ENCODE measurements at regions not wholly inside any gene's neighbourhood (a gene's known extent, or its start where the extent isn't known, plus 50 kb on each side); places are given as distances from the start of the nearest gene placed in this dataset.

DNA sequence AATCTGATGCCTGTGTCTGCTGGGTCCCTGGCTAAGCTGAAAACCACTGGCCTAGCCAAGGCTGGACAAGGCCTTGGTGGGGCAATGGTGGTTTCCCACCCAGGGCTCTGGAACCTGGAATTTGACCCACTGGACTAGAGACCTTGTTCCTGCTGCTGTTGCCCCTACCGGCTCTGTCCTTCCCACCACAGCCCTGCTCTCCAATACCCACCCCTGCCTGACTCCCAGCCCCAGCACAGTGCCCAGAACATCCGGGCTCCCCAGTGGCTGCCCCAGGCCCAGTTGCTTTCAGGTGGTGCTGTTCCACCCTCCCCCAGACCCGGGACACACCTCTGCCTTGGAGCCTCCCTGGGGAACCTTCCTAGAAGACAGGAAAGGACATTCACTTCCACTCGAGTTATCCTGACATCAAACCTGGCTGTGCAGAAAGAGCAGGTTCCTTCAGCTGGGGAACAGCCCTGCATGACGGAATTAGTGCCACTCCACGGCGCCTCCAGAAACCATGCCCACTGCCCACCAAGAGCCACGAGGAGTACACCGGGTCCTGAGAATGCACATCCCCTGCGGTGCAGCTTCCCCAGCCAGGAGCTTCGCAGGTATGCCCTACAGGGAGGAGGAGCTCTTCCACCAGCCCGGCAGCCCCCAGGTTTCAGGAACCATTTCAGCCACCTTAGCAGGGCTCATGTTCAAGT is 152.8 kb downstream of the OAT start:
- DNase-seq = no peak

DNA sequence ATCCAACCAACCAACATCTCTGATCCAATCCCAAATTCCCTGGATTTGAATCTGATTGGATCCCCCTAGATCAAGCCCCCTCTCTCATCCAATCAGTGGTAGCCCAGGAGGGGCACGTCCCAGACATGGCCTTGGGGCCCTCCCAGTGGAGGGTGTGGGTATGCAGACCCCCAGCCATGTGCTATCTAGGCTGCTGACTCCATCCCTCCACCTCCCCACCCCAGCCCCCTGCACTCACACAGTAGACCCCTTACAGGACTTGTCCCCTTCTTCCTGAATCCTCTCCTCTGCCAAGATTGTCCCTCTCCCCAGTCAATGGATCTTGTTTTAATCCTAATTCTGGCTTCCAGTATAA is 153.4 kb downstream of the OAT start:
- no peak for DNase-seq

DNA sequence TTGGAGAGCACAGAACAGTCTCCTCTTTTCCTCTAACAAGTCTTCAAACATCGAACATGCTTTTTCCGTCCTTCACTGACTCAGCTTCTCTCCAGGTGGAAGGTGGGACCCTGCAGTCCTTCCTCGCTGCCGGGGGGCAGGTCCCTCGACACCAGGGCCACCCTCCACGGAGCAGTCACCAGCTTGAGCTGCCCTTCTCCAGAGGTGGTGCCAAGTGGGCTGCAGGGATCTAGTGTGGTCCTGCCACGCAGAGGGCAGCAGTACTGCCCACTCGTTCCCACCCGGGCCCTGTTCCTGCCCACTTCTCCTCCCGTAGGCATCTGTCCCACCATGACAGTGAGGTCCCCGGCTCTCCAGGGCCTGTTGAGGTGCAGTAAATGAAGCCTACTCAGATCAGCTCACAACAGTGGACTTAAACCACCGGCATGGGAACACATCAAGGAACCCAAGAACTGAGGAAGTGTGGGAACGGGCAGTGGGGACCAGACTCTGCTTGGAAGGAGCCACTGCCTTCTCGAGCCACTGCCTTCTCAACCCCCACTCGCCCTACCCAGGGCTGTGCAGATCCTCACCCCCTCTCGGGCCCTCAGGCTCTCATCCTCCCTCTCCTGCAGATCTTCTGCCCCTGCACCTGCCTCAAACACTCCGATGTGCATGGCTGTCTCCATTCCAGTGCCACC is 153.9 kb downstream of the OAT start:
- no peak for DNase-seq

DNA sequence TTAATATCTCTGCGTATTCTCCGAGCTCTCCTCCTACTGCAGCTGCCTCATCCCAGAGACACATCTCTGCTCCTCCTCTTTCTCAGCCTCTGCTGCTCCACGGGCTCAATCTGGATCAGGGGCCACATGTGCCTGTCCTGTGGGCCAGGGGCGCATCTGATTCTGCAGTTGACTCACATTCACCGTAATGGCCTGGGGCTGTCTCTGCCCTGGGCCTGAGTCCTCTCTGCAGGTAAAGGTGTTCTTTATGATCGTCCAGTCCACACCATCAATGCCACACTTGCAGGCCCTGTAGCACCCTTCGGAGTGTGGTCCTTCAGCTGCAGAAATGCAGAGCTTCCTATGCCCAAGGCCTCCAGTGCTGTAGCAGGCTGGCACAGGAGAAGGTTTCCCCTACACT is 154.5 kb downstream of the OAT start:
- DNase-seq = no peak

DNA sequence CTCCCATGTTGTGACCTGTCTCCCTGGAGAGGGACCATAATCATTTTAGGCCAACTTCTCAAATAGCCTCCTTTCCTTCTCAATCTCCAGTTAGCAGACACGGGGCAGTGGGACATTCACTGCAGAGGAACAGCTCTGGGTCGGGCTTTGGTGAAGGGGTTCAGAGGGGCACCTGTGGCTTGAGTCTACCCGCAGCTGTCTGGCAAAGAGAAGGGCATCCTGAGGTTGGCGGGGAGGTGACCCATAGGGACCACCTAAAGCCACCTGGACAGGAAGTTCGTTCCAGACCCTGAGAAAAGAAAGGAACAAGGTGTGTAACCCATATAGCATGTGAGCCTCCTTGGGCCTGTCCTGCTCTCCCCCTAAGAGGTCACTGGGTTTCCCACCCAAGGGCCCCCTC is 155.0 kb downstream of the OAT start:
- no peak for DNase-seq

DNA sequence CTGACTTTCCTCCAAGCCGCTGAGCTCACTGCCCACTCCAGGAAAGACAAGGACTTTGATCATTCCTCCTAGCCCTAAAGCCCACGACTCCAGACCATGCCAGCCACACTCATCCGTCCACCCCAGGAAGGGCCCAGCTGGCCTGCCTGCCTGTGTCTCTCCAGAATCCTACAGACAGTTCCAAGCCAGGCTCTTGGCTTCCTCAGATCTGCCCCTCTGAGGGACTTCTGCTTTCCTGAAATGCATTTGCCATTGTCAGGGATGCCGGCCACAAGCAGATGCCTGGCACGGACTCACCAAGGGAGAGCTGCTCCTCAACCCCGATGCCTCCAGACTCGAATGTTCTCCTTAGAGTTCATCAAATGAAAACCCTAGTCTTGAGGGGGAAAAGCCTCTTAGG is 155.8 kb downstream of the OAT start:
- DNase-seq = no peak

DNA sequence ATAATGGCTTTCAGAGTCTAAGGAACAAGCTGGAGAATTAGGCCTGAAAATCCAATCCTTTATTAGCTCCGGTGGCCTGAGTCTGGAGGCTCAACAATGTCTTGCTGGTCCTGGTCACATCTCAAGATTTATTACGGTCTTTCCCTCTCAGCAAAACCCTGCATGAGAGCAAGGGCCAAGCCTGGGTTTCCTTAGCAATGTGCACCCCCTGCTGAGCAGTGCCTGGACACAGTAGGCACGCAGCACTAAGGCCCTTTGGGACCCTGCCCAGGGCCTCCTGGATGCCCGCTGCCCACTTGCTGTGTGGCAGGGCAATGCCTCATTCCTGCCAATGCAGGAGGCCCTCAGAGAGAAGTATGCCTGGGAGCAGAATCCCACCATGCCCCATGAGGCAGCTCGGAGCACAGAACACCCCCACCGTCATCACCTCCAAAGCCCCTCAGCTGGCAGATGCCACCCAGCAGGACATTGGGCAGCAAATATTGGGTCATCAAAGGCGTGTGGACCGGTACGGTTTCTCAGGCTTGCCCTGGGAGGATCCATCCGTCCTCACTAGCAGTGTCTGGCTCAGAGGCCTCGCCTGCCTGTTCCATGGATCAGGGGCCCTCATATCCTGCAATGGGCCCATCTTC is 156.4 kb downstream of the OAT start:
- no peak for DNase-seq

DNA sequence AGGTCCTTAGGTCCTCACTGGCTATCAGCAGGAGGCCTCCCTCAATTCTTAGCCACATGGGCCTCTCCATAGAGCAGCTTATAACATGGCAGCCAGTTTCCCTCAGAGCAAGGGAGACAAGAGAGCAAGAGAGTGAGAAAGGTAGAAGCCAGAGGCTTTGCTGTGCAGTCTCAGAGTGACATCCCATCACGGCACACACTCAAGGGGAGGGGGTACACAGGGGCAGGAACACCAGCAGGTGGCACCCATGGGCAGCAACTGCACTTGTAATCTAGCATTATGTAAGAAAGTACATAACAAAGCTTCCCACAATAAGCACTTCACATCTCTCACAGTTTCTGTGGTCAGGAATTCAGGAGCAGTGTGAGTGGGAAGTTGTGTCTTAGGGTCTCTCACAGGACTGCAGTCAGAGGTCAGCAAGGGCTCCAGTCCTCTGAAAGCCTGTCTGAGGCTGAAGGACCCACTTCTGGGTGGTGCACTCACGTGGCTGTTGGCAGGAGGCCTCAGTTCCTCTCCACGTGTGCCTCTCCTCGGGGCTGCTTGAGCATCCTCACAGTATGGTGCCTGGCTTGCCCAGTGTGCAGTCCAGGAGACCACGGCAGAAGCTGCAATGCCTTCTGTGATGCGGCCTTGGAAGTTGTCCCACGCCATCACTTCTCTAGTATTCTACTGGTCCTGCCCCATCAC is 159.4 kb downstream of the OAT start:
- no peak for DNase-seq

DNA sequence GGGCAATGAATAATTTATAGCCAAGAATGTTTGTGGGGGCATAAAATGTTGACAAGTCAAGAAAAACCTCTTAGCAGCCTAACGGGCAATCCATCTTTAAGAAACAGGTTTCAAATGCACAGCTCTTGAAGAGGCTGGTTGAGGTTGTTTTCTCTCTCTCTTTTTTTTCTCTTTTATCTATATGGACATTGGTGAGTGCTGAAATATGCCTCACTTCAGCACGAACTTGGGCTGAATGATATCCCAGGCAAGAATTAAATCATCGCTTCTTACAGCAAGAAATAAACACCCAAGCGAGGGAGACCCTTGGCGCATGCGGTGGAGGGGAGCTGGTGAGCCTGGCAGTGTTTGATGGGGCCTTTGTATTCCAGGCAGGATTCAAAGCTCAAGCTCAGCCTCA is 160.9 kb downstream of the OAT start:
- DNase-seq = no peak

DNA sequence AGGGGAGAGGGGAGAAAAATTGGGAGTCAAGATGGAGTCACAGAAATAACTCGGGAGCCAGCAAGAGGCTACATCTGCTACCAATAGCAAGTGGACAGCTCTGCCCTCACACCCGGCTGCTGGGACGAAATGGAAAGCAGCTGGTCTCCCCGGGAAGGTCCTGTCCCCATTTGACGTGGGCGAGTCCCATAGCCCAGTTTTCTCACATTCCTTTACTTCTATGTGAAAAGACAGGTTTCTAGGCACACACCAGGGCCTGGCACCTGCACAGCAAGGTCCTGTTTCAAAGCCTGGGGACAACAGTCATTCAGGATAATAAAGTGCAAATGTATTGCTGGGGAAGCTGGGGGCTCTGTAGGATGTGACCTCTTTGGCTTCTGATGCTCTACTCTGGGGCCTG is 162.6 kb downstream of the OAT start:
- DNase-seq = no peak

DNA sequence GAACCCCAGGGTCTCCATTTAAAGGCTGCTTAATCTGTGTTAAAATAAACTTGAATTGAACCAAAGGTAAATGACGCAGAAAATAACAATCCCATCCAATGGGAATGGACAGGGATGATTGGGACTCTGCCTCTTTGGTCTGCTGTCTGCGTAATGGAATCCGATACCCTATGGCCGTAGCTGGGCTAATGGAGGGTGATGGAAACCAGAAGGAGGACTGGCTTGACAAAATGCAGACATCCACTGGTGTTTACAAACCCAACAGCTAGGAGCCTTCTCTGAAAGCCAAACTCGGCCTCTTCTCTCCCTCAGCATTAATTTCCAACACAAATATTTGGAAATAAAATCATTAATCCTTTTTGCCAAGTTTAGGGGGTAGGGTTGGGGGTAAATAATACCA is 162.2 kb upstream of the CHST15 start:
- DNase-seq = no peak

DNA sequence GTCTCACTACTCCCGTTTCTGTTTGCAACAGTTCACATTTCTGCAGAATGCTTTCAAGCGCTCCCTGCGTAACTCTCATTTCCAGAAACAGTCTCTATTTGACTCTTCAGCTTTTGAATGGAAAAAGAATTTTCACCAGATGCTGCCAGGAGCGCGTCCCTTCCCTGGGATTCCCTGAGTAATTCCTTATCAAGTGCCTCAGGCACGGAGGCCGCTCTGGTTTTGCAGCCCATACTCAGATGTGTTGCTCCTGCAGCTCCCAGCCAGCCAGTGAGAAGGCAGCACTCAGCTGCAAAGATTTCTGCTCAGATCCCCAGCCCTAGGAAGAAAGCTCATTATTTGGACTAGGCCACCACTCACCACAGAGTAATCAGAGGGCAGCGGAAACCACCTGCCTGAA is 161.1 kb upstream of the CHST15 start:
- DNase-seq = no peak

DNA sequence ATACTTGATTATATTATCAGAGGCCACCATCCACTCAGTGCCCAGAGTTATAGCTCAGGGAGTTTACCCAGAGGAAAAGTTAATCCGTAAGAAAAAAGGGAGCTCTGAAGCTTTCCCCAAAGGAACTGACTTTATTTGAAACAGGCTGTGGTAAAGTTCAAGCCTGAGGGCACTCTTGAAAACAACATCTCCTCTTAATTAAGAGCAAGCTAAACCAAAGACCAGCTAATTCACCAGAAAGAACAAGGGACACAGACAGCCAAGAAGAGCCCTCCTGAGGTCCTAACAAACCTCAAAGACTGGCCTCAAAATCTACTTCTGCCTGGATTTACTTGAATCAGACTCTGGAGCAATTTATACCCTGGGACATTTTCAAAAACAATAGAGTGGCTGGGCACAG is 159.6 kb upstream of the CHST15 start:
- no peak for DNase-seq

DNA sequence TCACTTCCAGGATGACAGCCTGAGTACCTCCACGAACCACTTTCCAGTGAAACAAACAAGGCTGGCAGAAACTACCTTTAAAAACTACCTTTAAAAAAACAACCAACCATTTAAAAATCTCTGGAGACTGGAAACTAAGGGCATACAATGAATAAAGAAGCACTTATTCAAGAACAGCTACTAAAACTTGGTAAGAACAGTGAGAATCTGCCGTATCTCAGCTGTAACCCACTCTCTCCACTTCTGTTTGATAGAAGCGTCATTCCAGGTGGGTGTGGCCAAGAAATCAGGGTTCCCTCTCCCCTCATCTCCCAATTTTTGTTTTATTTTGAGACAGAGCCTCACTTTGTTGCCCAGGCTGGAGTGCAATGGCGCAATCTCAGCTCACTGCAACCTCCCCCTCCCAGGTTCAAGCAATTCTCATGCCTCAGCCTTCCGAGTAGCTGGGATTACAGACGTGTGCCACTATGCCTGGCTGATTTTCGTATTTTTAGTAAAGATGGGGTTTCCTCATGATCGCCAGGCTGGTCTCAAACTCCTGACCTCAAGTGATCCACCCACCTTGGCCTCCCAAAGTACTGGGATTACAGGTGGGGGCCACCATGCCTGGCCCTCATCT is 158.8 kb upstream of the CHST15 start:
- no peak for DNase-seq

DNA sequence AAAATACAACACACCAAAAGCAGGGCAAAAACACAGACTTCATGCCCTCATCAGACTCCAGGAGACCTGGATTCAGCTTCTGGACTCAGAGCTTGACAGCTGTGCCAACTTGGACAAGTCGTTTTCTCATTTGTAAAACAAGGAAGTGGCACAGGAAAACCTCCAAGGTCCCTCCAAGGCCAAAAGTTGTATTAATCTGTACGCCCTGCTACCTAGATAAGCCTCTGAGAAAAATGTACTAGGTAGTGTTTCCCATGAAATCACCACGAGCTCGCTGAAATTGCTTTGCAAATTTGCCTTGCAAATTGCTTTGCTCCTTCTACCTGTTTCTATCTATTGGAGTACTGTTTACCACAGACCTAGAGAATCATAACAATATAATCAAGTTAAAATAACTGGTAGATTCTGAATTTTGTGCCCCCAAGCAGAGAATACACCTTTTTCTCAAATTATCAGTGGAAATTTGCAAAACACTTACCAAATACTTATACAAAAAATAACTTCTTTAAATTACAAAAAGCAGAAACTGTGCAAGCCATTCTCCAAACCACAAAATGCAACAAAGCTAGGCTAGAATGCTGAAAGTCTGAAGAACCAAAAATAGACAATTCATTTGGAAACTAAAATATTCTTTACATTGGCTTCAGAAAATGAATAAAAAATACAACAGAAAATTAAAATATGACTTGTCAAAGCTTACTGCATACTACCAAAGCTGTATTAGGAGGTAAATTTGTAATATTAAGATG is 158.1 kb upstream of the CHST15 start:
- no peak for DNase-seq

DNA sequence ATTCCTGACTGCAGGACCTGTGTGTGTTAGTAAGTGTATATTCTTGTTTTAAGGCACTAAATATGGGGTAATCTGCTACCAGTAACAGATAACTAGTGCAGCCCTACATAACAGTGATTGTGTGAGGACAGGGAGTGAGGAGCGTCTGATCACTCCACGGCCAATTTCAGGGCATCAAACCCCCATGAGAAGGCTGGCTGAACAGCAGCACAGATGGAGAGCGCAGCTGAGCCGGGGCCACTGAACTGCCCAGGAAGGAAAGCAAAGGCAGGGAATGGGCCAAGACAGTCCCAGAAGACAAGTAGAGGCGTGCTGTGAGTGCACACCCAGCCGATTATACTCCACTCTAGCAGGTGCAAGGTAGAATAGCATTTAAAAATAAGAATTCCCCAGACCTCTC is 157.1 kb upstream of the CHST15 start:
- no peak for DNase-seq

DNA sequence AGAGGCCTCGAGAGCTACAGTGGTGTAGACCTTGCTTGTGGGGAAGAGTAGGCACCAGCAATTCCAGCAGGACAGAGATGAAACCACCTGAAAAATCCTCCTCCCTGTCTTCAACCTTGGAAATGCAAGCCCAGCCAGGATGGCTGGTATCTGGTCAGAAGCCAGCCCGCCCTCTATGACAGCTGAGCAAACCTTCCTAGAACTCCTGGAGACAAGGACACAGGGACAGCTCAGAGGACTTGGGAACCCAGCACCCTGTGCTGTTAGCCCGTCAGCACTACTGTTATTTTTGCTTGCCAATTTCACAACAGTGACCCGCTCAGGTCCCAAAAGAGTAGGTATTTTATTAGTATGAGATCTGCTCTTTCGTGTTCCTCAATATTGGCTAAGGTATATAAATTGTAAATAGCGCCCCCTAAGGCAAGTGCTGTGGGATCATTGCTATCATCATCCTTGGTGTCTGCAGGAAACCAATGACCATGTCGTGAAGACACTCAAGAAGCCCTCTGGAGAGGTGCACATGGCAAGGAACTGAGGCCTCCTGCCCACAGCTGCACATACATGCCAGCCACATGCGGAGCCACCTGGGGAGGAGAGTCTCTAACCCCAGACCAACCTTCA is 156.5 kb upstream of the CHST15 start:
- no peak for DNase-seq

DNA sequence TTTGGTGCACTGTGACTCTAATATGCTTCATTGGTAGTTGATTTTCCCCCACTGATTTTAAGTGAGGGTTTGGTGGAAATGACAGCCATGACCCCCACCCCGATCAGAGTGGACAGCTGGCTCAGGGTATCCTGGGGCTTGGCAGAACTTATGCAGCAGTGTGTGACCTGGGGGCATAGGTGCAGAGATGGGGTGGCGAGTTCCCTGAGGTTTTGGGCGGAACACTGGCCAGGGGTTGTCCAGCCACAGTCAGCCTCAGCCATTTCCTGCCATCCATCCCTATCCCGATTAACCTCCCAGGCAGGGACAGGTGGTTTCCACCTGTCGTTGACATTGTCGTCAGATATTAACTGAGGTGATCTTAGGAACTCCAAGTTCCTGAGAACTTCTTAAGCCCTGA is 155.8 kb upstream of the CHST15 start:
- no peak for DNase-seq

DNA sequence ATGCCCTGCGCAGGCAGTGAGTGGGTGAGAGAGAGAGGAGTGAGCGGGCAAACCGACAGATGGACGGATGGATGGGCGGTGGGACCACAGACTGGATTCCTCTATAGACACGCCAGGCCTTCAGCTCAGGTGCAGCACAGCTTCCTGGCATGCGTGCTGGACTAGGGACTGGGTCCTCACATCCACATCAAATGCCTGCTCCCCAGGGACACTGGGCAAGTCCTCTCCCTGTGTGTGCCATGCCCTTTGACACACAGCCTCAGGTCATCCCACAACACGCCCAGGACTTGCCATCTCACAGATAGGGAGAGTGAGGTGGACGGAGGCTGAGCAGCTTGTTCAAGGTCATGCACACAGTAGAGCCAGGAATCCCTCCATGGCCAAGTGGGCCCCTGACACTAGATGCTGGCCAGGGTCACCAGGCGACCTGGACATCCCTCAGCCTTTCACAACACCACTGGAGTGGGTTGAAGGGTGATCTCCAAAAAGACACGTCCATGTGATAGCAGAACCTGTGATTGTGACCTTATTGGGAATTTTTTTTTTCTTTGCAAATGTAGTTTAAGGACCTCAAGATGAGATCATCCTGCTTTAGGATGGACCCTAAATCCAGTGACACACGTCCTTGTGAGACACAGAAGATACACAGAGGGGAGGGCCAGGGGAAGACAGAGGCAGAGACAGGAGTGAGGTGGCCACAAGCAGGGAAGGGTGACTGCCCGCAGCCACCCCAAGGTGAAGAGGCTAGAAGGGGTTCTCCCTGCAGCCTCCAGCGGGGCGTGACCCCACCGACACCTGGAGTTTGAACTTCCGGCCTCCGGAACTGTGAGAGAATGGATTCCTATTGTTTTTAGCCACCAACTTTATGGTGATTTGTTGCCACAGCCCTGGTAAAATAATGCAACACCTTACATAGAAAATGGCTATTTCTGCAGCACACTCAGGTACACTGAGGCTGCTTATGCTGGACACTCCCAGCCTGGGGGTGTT is 155.0 kb upstream of the CHST15 start:
- no peak for DNase-seq

Measured in muscle of back (tissue), 3 donors.